ENCODE measurements at regions not wholly inside any gene's neighbourhood (a gene's known extent, or its start where the extent isn't known, plus 50 kb on each side); places are given as distances from the start of the nearest gene placed in this dataset.

DNA sequence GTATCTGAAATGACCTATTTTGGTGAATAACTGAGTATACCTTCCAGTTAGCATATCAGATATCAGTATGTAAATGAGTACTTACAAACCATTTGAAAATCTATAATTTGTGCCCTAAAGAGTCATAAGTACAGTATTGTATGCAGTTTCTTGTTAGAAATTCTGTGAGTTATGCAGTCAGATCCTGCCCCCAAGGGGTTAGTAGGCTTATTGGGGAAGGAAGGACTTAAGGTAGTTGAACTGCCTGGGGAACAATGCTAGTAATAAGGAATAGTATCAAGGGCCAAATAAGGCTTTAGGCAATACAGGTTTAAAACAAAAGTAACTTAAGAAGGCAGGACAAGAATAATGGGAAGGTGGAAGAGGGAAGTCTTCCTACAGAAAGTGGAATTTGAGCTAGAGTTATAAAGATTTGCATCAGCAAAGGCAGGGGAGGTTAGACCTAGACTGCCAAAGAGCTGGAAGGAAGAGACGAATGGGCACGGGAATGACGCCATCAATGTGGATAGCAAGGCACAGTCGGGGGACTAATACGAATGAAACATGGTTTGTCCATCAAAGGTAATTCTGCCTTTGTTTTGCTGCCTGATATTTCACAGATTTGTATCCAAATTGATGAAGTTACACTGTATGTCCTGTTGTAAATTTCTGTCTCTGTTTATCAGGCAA lies 182.9 kb upstream of the DPYD start:
- DNase-seq = no peak

- DNase-seq = no peak
Measured at GRCh38 chr1:98102345-98103030, 181.7 kb upstream of the DPYD start.

DNA sequence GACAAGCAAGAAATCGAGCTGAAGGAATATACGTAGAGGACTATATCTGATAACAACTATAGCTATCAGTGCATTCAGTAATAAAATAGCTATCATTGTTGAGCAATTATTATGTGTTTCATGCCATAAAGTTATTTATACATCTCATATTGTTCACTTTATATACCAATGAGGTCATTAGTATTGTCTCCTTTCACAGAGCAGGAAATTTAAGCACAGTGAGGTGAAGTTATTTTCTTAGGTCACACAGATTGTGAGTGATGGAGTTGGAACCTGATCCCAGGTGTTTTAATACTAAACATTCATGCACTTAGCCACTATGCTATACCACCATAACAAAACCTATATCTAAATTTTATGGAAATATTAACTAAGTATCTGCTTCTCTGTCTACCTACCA lies 180.5 kb upstream of the DPYD start:
- DNase-seq = no peak

DNA sequence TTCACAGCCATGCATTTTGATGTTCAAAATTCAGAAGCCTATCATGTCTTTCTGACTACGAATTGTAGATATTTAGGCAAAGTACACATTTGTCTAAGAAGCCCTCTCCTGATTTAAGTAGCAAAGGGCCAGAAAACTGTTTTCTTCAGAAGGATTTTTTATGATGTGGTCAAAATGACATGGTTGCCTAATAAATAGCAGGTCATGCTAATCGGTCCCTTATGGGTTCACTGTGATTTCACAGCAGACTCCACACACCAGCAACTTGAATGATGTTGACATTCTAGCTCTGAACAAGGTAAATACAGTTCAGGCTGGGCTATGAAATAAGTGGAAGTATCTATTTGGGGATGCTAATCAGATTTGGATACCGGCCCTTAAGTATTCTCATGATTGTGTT lies 178.7 kb upstream of the DPYD start:
- DNase-seq = no peak

- DNase-seq = no peak
Measured at GRCh38 chr1:98098473-98098872, 177.6 kb upstream of the DPYD start.

DNA sequence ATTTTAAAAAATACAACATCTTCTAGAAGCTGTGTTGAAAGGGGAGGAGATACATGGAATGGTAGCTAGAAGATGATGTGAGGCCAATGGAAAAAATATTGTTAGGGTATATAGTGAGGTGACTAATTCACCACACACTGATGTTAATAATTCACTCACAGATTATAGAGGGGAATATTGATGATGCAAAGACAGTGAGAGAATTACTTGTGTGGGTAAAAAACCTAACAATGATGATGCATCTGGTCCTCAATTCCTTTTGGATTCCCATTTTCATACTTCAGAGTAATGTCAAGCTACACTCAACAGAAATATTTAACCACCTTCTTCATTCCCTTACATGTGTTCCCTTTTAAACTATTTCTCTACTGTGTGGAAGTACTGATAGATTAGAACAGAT lies 169.5 kb upstream of the DPYD start:
- DNase-seq = no peak

- no peak for DNase-seq
Measured at GRCh38 chr1:98088381-98088780, 167.5 kb upstream of the DPYD start.

DNA sequence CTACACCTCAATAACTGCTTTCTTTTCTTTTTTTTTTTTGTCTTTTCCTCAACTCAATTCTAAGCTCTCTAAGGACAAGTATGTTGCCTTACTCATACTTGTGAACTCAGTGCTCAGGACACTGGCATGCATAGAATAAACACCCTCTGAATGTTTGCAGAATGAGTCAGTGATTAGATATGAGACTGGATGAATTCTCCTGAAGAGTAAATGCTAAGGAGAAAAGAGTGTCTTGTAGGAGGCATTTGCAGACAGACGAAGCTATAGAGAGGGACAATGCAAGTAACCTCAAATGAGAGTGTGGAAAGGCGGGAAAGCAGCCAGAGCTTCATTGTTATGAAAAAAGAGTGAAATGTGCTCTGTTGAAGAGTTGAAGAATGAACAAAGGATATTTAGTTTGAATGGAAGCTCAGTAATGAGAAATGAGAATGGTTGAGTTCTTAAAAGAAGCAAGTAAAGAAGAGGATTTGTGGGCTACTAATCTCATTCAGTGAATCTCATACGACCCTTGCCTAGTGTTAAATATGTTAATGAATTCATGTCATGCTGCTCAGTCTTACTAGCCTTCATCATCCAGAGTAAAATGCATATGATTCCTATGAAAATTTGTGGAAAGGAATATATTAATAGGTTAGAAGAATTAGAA lies 166.1 kb upstream of the DPYD start:
- DNase-seq = no peak

GRCh38 chr1:98086156-98086555 lies 165.3 kb upstream of the DPYD start:
- no peak for DNase-seq

DNA sequence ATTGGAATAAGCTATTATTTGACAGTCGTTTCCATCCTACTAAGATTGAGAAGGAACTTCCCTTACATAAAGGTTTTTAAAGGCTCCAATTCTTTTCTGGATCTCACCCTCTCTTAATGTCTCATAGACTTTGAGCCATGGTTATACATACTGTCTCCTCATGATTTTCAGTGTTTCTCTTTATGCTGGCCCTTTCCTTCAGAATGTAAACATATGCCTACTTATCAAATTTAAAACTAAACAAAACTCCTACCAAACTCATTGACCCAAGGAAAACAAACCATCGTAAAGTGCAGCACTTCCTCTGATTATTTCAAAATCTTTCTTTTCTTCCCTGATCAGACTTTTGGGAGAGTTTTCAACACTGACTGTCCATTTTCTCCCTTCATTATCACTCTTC lies 163.4 kb upstream of the DPYD start:
- no peak for DNase-seq

DNA sequence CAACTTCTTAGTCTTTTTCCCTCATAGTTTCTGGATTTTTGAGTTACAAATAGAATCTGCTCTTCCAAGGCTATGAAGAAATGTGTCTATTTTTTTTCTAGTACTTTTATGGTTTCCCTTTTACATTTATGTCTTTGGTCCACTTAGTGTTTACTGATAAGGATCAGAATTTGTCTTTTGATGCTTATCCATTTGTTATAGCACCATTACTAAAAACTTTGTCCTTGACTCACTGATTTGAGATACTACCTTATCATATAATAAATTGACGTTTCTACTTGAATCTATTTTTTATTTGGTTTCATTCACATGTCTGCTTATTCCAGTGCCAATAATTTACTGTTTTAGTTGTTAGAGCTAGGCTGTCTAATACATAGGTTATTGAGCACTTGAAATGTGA lies 161.1 kb upstream of the DPYD start:
- no peak for DNase-seq

DNA sequence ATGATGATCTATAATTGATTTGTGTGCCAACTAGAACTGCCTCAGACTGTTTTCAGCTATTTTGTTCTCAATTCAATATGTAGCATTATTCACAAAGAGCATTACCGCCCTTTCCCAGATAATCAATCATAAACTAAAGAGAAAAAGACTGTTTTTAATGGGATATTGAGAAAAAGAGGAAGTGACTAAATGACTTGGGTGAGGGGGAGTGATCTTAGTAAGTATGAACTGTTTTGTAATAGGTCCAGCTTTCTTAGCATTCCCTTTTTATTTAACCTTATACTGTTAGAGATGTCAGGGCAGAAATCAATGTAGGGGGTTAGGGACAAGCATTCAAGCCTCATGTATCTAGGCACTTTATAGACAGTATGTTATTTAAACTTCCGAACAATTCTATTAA lies 157.8 kb upstream of the DPYD start:
- DNase-seq = no peak

GRCh38 chr1:98077691-98078090 lies 156.9 kb upstream of the DPYD start:
- no peak for DNase-seq

DNA sequence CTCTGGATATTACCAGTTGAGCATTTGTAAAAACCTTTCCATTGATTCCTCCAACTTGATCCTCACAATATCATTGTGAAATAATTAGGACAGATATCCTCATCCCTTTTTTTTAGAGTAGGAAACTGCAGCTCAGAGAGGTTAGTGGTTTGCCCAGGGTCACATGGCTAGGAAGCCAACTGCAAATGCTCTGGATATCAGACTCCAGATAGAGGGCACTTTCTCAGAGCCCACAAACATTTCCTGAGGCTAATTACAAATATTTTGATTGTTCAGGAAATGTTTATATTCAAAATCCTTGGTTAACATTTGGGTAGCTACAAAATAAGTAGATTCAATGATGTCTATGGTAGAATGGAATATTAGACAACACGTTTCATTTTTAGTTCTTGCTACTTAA lies 154.8 kb upstream of the DPYD start:
- no peak for DNase-seq

GRCh38 chr1:98073823-98074222 lies 153.0 kb upstream of the DPYD start:
- no peak for DNase-seq

DNA sequence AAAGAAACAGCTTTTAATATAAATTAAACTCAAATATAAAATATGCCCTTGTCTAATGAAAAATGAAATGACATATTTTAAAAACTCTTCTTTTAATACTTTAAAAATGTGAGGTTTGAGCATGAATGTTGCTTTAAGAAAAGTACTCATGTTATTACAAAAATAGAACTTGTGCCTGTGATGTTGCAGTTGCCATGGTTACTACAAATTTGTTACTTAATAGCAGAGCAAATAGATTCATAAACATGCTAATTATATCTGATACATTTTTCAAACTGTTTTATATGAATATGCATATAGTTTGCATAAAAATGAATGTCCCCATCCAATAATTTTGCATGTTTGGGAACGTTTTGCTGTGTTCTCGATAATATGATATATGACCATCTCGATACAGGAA lies 152.3 kb upstream of the DPYD start:
- no peak for DNase-seq

- DNase-seq = no peak
Measured at GRCh38 chr1:98072047-98072446, 151.2 kb upstream of the DPYD start.

- no peak for DNase-seq
Measured at GRCh38 chr1:98068016-98068415, 147.2 kb upstream of the DPYD start.

GRCh38 chr1:98066911-98067310 lies 146.1 kb upstream of the DPYD start:
- DNase-seq = no peak

- DNase-seq = no peak
Measured at GRCh38 chr1:98059620-98060019, 138.8 kb upstream of the DPYD start.

GRCh38 chr1:98058676-98059075 lies 137.8 kb upstream of the DPYD start:
- DNase-seq = no peak

GRCh38 chr1:98057236-98057910 lies 136.5 kb upstream of the DPYD start:
- no peak for DNase-seq

DNA sequence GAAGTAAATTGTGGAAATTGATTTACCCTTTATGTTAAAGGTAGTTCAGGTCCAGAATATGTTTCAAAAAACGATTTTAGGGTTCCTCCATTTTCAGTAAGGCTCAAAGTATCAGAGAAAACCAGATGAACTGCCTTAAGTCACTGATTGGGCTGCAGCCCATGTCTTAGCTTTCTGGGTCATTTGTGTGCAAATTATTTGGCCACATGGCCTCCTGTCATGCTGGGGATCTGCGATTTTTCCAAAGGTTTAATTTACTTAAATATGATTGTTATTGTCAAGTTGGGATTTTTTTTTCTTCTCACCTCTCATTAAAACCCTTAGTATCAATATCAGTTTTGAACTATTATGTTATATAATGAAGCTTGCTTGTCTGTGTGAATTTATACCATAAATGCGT lies 135.9 kb upstream of the DPYD start:
- no peak for DNase-seq

DNA sequence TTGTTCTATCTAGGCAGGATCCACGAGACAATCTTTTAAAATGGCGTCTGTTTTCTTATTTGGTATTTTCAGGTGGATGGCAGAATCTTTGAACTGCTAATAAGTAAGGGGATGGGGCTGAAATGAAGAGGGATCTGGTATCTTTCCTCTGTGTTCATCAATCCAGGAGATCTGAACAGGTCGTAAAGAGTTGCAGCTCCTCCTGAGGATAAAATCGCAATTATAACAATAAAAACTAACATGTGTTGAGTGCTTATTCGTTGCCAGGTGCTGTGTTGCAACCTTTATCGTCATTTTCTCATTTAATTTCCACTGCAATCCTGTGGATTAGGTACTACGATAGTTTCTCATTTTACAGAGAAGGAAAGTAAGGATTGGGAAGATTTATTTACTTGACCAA lies 134.6 kb upstream of the DPYD start:
- no peak for DNase-seq

Data from activated T-cell treated with anti-CD3 and anti-CD28 coated beads, Interleukin-2, amount 50 U/mL, for 1 hour (primary cell).